Gastroesophageal sphincter (tissue), 3 donors: ENCODE measurements at regions not wholly inside any gene's neighbourhood (a gene's known extent, or its start where the extent isn't known, plus 50 kb on each side); places are given as distances from the start of the nearest gene placed in this dataset.
"Not testable (repeated sequence)": the region's sequence is repeated elsewhere in the genome, so short reads cannot be mapped to it uniquely, and the experiment has no call there.

Experiments used
- CTCF ChIP-seq, 4 experiments: fragments of 200-600 bp in 2 of 4; fragments of 450-650 bp in 2 of 4; sonication (generic) in 1 of 4; IDR thresholded peaks; one replicate each; pipeline ENCODE4 v1.5.1; 2017 to 2019; ENCODE audit warnings: antibody characterized with exemption in 4 of 4, mild to moderate bottlenecking in 2 of 4, moderate library complexity in 2 of 4
- EP300 ChIP-seq: sonication (generic); formaldehyde crosslinking; IDR thresholded peaks from one replicate; pipeline ENCODE4 v1.6.1; 2017; ENCODE audit warnings: antibody characterized with exemption, mild to moderate bottlenecking
- POLR2AphosphoS5 ChIP-seq: sonication (generic); formaldehyde crosslinking; IDR thresholded peaks from one replicate; pipeline ENCODE4 v1.6.1; 2017; ENCODE audit warnings: antibody characterized with exemption

- TF ChIP-seq CTCF (IDR thresholded peaks at IDR 0.05); POLR2AphosphoS5; EP300: not testable (repeated sequence)
Measured at GRCh38 chr9:138200481-138201142, 323.0 kb downstream of the CACNA1B start.
